BE2C (cell line): ENCODE measurements at regions not wholly inside any gene's neighbourhood (a gene's known extent, or its start where the extent isn't known, plus 50 kb on each side); places are given as distances from the start of the nearest gene placed in this dataset.

Source experiments
- DNase-seq: peaks from one replicate; pipeline ENCODE4 v3.0.0-alpha.2; 2020
- H3K27me3 ChIP-seq: fragments of 250-450 bp; sonication (Bioruptor Pico); 2 replicates; pipeline ENCODE4 v1.5.1; 2020; ENCODE audit warnings: mild to moderate bottlenecking
- H3K36me3 ChIP-seq: fragments of 250-450 bp; sonication (Bioruptor Pico); 2 replicates; pipeline ENCODE4 v1.5.1; 2020; ENCODE audit warnings: mild to moderate bottlenecking
- H3K4me1 ChIP-seq: fragments of 250-450 bp; sonication (Bioruptor Pico); 2 replicates; pipeline ENCODE4 v1.5.1; 2020
- H3K4me3 ChIP-seq: 2 replicates; pipeline ENCODE4 v1.5.1; 2011; ENCODE audit warnings: low read depth, low read length
- H3K9me3 ChIP-seq: fragments of 250-450 bp; sonication (Bioruptor Pico); 2 replicates; pipeline ENCODE4 v1.5.1; 2020
- CTCF ChIP-seq: IDR thresholded peaks from 2 replicates; pipeline ENCODE4 v1.5.1; 2012; ENCODE audit warnings: mild to moderate bottlenecking, low read depth, low read length

- Histone ChIP-seq H3K9me3 (no peaks in the 10 kb centered on the region), H3K36me3 (no peaks in the 10 kb centered on the region), H3K4me1 (no peaks in the 10 kb centered on the region), H3K27me3 (no peaks in the 10 kb centered on the region), H3K4me3 (no peak overlapping the region)
- TF ChIP-seq CTCF: no peak
- no peak for DNase-seq
Observed at GRCh38 chrX:17206584-17206983, 168.4 kb upstream of the NHS start.

GRCh38 chrX:17214962-17215361 is 160.0 kb upstream of the NHS start:
- no peak for DNase-seq
- TF ChIP-seq CTCF: no peak
- no peaks in the 10 kb centered on the region for H3K27me3 ChIP-seq
- H3K9me3 ChIP-seq: no peaks in the 10 kb centered on the region
- H3K4me1 ChIP-seq: no peaks in the 10 kb centered on the region
- H3K36me3 ChIP-seq: no peaks in the 10 kb centered on the region
- H3K4me3 ChIP-seq: no peak overlapping the region

GRCh38 chrX:17226736-17227135 is 148.3 kb upstream of the NHS start:
- TF ChIP-seq CTCF: no peak
- H3K4me1 ChIP-seq: no peaks in the 10 kb centered on the region
- no peaks in the 10 kb centered on the region for H3K36me3 ChIP-seq
- no peak for DNase-seq
- no peaks in the 10 kb centered on the region for H3K9me3 ChIP-seq
- H3K27me3 ChIP-seq: no peaks in the 10 kb centered on the region
- no peak overlapping the region for H3K4me3 ChIP-seq

- no peak overlapping the region for H3K4me3 ChIP-seq
- no peaks in the 10 kb centered on the region for H3K9me3 ChIP-seq
- H3K36me3 ChIP-seq: no peaks in the 10 kb centered on the region
- no peak for TF ChIP-seq CTCF
- no peak for DNase-seq
- H3K27me3 ChIP-seq: no peaks in the 10 kb centered on the region
- H3K4me1 ChIP-seq: no peaks in the 10 kb centered on the region
Observed at GRCh38 chrX:17237146-17237545, 137.9 kb upstream of the NHS start.

- DNase-seq: peak; percentile 34
Observed at GRCh38 chrX:17242470-17242869, 132.5 kb upstream of the NHS start.

GRCh38 chrX:17247144-17247543 is 127.9 kb upstream of the NHS start:
- no peak for DNase-seq
- Histone ChIP-seq H3K4me3 (no peak overlapping the region), H3K9me3 (no peaks in the 10 kb centered on the region), H3K4me1 (no peaks in the 10 kb centered on the region), H3K36me3 (no peaks in the 10 kb centered on the region), H3K27me3 (no peaks in the 10 kb centered on the region)
- TF ChIP-seq CTCF: no peak

More at GRCh38 chrX:17242470-17242869, 132.5 kb upstream of the NHS start:
- no peaks in the 10 kb centered on the region for H3K36me3 ChIP-seq
- TF ChIP-seq CTCF: peak; percentile 66
- no peaks in the 10 kb centered on the region for H3K4me1 ChIP-seq
- H3K9me3 ChIP-seq: no peaks in the 10 kb centered on the region
- no peaks in the 10 kb centered on the region for H3K27me3 ChIP-seq
- no peak overlapping the region for H3K4me3 ChIP-seq
